SU-DHL-6 (cell line): ENCODE measurements at regions not wholly inside any gene's neighbourhood (a gene's known extent, or its start where the extent isn't known, plus 50 kb on each side); places are given as distances from the start of the nearest gene placed in this dataset.

ENCODE experiments used
- EZH2phosphoT487 ChIP-seq: fragments of 200-600 bp; sonication (generic), shearing (Covaris generic); conservative IDR thresholded peaks from 2 replicates; pipeline ENCODE4 v1.6.1; 2018; ENCODE audit warnings: mild to moderate bottlenecking, antibody characterized with exemption, low read length, moderate library complexity, mixed read lengths
- TF ChIP-seq, protein P1 (sequence below): fragments of 200-600 bp; sonication (generic); IDR thresholded peaks from one replicate; pipeline ENCODE4 v1.5.1; 2017; ENCODE audit warnings: antibody characterized with exemption, mild to moderate bottlenecking, low read length, moderate library complexity; ENCODE audit not compliant: insufficient read depth, poor library complexity, severe bottlenecking

DNA sequence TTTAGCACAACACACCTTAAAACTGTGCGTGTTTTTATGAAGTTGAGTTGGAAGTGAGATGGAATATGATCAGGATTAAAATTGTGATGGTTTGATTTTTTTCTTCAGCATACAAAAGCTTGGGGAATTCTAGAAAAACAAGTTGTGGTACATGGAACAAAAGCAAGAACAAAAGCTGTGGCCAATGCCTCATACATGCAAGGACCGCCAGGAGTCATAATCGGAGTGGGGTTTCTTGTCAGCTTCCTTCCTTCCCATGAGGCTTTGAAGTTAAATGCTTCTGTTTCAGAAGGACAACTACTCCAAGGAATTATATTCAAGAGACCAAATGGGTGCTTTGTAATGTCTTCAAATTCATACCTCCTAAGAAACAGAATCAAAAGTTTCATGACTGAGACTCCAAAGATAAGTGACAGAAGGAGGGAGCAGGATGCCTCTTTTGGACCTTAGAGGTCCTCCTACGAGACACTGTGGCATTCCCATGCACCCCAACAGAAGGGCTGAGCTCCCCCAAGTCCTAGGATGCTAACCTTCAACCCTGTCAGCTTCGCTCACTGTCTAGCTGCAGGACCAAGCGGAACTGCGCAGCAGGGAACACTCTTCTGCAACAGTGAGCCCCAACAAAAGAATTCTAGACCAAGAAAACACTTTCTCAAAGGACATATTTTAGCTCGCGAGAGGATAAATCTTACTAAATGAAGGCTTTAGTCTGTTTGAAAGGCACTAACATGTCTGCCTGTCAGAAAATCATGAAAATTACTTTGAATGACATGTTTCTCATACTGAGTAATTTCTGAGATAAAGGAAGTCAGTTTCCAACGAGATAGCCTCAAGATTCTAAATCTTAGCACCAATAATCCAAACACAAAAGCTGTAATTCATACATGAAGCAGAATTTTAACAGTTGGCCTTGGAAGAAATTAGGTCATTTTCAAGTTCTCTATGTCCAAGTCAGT, 108.5 kb upstream of the NHSL1 start:
- TF ChIP-seq, protein P1, sequence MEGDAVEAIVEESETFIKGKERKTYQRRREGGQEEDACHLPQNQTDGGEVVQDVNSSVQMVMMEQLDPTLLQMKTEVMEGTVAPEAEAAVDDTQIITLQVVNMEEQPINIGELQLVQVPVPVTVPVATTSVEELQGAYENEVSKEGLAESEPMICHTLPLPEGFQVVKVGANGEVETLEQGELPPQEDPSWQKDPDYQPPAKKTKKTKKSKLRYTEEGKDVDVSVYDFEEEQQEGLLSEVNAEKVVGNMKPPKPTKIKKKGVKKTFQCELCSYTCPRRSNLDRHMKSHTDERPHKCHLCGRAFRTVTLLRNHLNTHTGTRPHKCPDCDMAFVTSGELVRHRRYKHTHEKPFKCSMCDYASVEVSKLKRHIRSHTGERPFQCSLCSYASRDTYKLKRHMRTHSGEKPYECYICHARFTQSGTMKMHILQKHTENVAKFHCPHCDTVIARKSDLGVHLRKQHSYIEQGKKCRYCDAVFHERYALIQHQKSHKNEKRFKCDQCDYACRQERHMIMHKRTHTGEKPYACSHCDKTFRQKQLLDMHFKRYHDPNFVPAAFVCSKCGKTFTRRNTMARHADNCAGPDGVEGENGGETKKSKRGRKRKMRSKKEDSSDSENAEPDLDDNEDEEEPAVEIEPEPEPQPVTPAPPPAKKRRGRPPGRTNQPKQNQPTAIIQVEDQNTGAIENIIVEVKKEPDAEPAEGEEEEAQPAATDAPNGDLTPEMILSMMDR: no peak
- no peak for TF ChIP-seq EZH2phosphoT487
